OCI-LY1 (cell line): ENCODE measurements at regions not wholly inside any gene's neighbourhood (a gene's known extent, or its start where the extent isn't known, plus 50 kb on each side); places are given as distances from the start of the nearest gene placed in this dataset.

Experiments
- H2AFZ ChIP-seq: fragments of 200-600 bp; sonication (generic), shearing (Covaris generic); 2 replicates; pipeline ENCODE4 v1.6.0; 2014; ENCODE audit warnings: antibody characterized with exemption, mild to moderate bottlenecking, low read length
- H3F3A ChIP-seq: fragments of 200-600 bp; sonication (generic), shearing (Covaris generic); 2 replicates; pipeline ENCODE4 v1.6.0; 2014; ENCODE audit warnings: mild to moderate bottlenecking, antibody characterized with exemption, low read length, moderate library complexity; ENCODE audit not compliant: insufficient read depth
- H3K27ac ChIP-seq: fragments of 200-600 bp; sonication (generic); 2 replicates; pipeline ENCODE4 v1.5.1; 2014; ENCODE audit warnings: low read length, mixed run types, mild to moderate bottlenecking, low read depth; ENCODE audit not compliant: poor library complexity, severe bottlenecking
- H3K27me3 ChIP-seq: fragments of 200-600 bp; sonication (generic); 2 replicates; pipeline ENCODE4 v1.6.0; 2014; ENCODE audit warnings: antibody characterized with exemption, mild to moderate bottlenecking, low read length, moderate library complexity; ENCODE audit not compliant: insufficient read depth
- H3K36me3 ChIP-seq: fragments of 200-600 bp; sonication (generic); 2 replicates; pipeline ENCODE4 v1.6.1; 2014; ENCODE audit warnings: mild to moderate bottlenecking, antibody characterized with exemption, low read length, moderate library complexity, mixed read lengths; ENCODE audit not compliant: insufficient read depth
- H3K4me1 ChIP-seq: fragments of 200-600 bp; sonication (generic); 2 replicates; pipeline ENCODE4 v1.5.1; 2014; ENCODE audit warnings: mild to moderate bottlenecking, low read length, moderate library complexity; ENCODE audit not compliant: insufficient read depth, severe bottlenecking
- H3K4me2 ChIP-seq: fragments of 200-600 bp; sonication (generic), shearing (Covaris generic); 2 replicates; pipeline ENCODE4 v1.6.1; 2014; ENCODE audit warnings: low read length
- H3K4me3 ChIP-seq: fragments of 200-600 bp; sonication (generic); 2 replicates; pipeline ENCODE4 v1.5.1; 2014; ENCODE audit warnings: low read length, low read depth, mild to moderate bottlenecking, mixed read lengths; ENCODE audit not compliant: poor library complexity, severe bottlenecking
- H3K79me2 ChIP-seq: fragments of 200-600 bp; shearing (Covaris generic); 2 replicates; pipeline ENCODE4 v1.6.1; 2016; ENCODE audit warnings: mixed run types, low read length, mixed read lengths; ENCODE audit not compliant: insufficient read depth
- H3K9ac ChIP-seq: fragments of 200-600 bp; sonication (generic), shearing (Covaris generic); 2 replicates; pipeline ENCODE4 v1.6.1; 2014; ENCODE audit warnings: mild to moderate bottlenecking, low read length, mixed read lengths
- H3K9me2 ChIP-seq: fragments of 200-600 bp; sonication (generic), shearing (Covaris generic); 2 replicates; pipeline ENCODE4 v1.6.1; 2014; ENCODE audit warnings: low read depth, mild to moderate bottlenecking, low read length, mixed read lengths
- H3K9me3 ChIP-seq: fragments of 200-600 bp; shearing (Covaris generic); 2 replicates; pipeline ENCODE4 v1.6.1; 2014; ENCODE audit warnings: low read length, mixed read lengths
- H4K20me1 ChIP-seq: fragments of 200-600 bp; sonication (generic), shearing (Covaris generic); 2 replicates; pipeline ENCODE4 v1.6.0; 2016; ENCODE audit warnings: mild to moderate bottlenecking, low read length; ENCODE audit not compliant: insufficient read depth
- EZH2 ChIP-seq: fragments of 200-600 bp; sonication (generic), shearing (Covaris generic); IDR thresholded peaks from 2 replicates; pipeline ENCODE4 v1.8.0; 2017; ENCODE audit warnings: borderline replicate concordance, mixed run types, mild to moderate bottlenecking, antibody characterized with exemption, low read length, moderate library complexity, mixed read lengths
- TF ChIP-seq, protein P1 (sequence below): fragments of 200-600 bp; sonication (generic), shearing (Covaris generic); IDR thresholded peaks from 2 replicates; pipeline ENCODE4 v1.5.1; 2017; ENCODE audit warnings: mild to moderate bottlenecking, antibody characterized with exemption, low read length, moderate library complexity, mixed read lengths

DNA sequence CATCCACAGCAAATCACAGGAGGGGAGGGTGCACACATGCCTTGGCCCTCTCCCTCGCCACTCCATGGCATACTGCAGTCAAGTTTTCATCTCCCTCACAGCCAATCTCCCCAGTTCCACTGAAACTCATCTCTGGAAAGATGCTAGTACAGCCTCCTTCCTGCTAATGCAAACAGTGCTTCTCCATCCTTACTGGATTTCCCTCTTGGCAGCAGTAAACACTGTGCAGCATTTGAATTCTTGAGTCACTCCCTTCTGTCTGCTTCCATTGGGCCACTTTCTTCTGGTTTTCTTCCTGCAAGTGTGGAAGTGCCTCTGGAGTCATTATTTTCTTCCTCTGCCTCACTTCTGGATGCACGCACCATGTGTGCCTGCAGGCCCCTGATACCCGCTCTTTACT, 460.3 kb downstream of the QKI start:
- H3K4me3 ChIP-seq: no peak overlapping the region
- H3K9me3 ChIP-seq: no peaks in the 10 kb centered on the region
- no peaks in the 10 kb centered on the region for H3F3A ChIP-seq
- no peaks in the 10 kb centered on the region; the same call in 1 of the 2 replicates for H3K27me3 ChIP-seq
- no peak overlapping the region for H3K9ac ChIP-seq
- no peaks in the 10 kb centered on the region for H4K20me1 ChIP-seq
- no peaks in the 10 kb centered on the region for H3K4me1 ChIP-seq
- no peaks in the 10 kb centered on the region for H3K79me2 ChIP-seq
- no peaks in the 10 kb centered on the region for H3K9me2 ChIP-seq
- H3K4me2 ChIP-seq: no peak overlapping the region
- H2AFZ ChIP-seq: no peak overlapping the region
- no peak for TF ChIP-seq EZH2
- TF ChIP-seq, protein P1, sequence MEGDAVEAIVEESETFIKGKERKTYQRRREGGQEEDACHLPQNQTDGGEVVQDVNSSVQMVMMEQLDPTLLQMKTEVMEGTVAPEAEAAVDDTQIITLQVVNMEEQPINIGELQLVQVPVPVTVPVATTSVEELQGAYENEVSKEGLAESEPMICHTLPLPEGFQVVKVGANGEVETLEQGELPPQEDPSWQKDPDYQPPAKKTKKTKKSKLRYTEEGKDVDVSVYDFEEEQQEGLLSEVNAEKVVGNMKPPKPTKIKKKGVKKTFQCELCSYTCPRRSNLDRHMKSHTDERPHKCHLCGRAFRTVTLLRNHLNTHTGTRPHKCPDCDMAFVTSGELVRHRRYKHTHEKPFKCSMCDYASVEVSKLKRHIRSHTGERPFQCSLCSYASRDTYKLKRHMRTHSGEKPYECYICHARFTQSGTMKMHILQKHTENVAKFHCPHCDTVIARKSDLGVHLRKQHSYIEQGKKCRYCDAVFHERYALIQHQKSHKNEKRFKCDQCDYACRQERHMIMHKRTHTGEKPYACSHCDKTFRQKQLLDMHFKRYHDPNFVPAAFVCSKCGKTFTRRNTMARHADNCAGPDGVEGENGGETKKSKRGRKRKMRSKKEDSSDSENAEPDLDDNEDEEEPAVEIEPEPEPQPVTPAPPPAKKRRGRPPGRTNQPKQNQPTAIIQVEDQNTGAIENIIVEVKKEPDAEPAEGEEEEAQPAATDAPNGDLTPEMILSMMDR: no peak
- H3K36me3 ChIP-seq: no peaks in the 10 kb centered on the region
- no peak overlapping the region for H3K27ac ChIP-seq

- H3K4me2 ChIP-seq: no peak overlapping the region
- no peaks in the 10 kb centered on the region for H3K36me3 ChIP-seq
Measured at GRCh38 chr6:163872335-163872734, 457.8 kb downstream of the QKI start.

DNA sequence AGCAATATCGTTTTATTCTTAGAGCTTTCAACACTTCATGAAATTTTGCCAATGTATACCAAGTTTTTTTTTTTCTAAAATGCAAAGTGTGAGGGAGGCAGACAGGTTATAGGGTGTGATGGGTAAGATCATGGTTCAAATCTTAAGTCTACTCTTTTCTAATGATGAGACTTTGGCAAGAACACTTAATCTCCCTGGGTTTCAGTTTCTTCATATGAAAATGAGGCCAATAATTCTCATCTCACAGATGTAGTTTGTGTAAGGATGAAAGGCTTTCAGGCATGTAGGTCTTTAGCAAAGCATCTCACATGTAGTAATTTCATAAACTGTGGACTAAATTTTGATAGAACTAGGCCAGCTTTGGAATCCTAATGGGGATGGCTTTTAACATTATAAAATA, 457.1 kb downstream of the QKI start:
- Histone ChIP-seq H3K4me1 (no peaks in the 10 kb centered on the region), H3K79me2 (no peaks in the 10 kb centered on the region), H3K9ac (no peak overlapping the region), H2AFZ (no peak overlapping the region), H3K36me3 (no peaks in the 10 kb centered on the region), H3K27ac (no peak overlapping the region), H3K9me2 (no peaks in the 10 kb centered on the region), H4K20me1 (no peaks in the 10 kb centered on the region), H3K27me3 (no peaks in the 10 kb centered on the region), H3K9me3 (no peaks in the 10 kb centered on the region), H3F3A (no peaks in the 10 kb centered on the region), H3K4me2 (no peak overlapping the region), H3K4me3 (no peak overlapping the region)
- no peak for TF ChIP-seq EZH2
- TF ChIP-seq, protein P1: no peak

More at GRCh38 chr6:163872335-163872734, 457.8 kb downstream of the QKI start:
- H3K79me2 ChIP-seq: no peaks in the 10 kb centered on the region
- no peak overlapping the region for H3K4me3 ChIP-seq
- no peaks in the 10 kb centered on the region for H3K27me3 ChIP-seq
- H2AFZ ChIP-seq: no peak overlapping the region
- H3K9me3 ChIP-seq: no peaks in the 10 kb centered on the region
- no peaks in the 10 kb centered on the region for H4K20me1 ChIP-seq
- no peak overlapping the region for H3K27ac ChIP-seq
- TF ChIP-seq, protein P1: no peak
- no peak for TF ChIP-seq EZH2
- no peaks in the 10 kb centered on the region for H3F3A ChIP-seq
- H3K9me2 ChIP-seq: no peaks in the 10 kb centered on the region
- H3K9ac ChIP-seq: no peak overlapping the region
- no peaks in the 10 kb centered on the region for H3K4me1 ChIP-seq
